ENCODE measurements at regions not wholly inside any gene's neighbourhood (a gene's known extent, or its start where the extent isn't known, plus 50 kb on each side); places are given as distances from the start of the nearest gene placed in this dataset.
A peak's percentile ranks its signal among the peaks of the same experiment; 100 is the strongest.

DNA sequence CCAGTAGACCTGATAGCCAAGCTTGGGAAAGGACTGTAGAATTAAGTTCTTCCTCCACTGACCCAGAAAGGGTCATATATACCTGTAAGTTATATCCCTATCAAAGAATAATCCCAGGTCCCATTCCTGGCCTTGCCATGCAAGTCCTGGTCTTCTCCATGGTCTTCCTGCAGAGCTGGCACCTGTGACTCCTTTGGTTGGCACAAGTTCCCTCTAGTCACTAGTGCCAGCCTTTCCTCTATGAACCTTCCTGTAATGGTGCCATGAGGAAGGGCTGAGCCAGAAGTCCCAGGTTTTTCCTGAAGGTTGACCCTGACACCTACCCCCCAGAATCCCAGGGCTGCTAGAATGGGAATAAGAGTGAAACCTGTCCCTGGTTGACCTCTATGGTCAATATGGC lies 54.1 kb upstream of the UNC5B start:
- DNase-seq, result no peak

GRCh38 chr10:71158902-71159301 lies 53.5 kb upstream of the UNC5B start:
- no peak for DNase-seq

DNA sequence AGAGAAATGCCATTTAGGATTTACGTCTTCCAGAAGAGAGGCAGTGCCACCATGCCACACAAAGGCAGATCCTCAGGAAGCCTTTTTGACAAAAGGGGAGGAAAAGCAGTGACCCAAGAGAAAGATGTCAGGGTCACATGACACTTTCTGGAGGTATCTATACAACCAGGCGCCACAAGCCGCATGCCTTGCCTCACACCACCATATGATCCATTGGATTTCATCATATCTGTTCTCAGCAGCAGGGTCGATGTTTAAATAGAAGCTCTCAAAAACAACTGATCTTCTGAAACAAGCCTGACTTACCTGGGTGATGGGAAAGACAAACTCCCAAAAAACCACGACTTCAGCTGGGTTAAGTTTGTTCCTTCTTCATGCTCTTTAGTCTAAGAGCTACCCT lies 52.5 kb upstream of the UNC5B start:
- DNase-seq, result no peak

- DNase-seq, result peak in 1 of 4 experiments; percentile 6
These were observed 50.9 kb upstream of the UNC5B start for GRCh38 chr10:71161425-71161824.
